ENCODE measurements at regions not wholly inside any gene's neighbourhood (a gene's known extent, or its start where the extent isn't known, plus 50 kb on each side); places are given as distances from the start of the nearest gene placed in this dataset.

GRCh38 chr12:25755971-25756260 is 202.6 kb upstream of the RASSF8 start:
- no peak for TF ChIP-seq CTCF (conservative IDR thresholded peaks at IDR 0.05)
- no peak for TF ChIP-seq ZFX (IDR thresholded peaks at IDR 0.05)

All from C4-2B (cell line).